ENCODE measurements at regions not wholly inside any gene's neighbourhood (a gene's known extent, or its start where the extent isn't known, plus 50 kb on each side); places are given as distances from the start of the nearest gene placed in this dataset.

DNA sequence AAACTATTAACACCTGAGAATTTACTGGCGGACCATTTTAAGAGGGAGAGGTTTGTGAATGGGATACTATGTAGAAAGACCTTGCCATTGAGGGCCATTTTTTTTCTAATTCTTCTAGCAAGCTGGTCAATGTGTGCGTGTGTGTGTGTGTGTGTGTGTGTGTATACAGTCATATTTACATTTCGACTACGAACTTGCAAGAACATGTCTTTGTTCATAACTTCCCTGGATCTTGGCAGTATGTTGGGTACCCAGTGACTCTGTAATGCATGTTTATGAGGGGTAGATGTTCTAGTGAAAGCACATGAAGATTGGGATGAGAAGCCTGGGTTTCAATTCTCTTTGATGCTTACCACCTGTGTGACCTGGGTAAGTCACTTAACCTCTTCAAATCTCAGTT, 133.6 kb downstream of the UBE2E3 start:
- DNase-seq (ENCODE audit: low read depth), result no peak
- Histone ChIP-seq H3K4me3 (ENCODE audit: low read length) (no peak overlapping the region), H3K9me3 (ENCODE audit: control insufficient read depth, low read length) (no peaks in the 10 kb centered on the region), H3K9ac (ENCODE audit: low read length) (no peak overlapping the region), H3K27me3 (replicated peaks; ENCODE audit: control insufficient read depth, insufficient read depth, low read length) (no peaks in the 10 kb centered on the region), H3K36me3 (ENCODE audit: control insufficient read depth, insufficient read depth, low read length, severe bottlenecking) (no peaks in the 10 kb centered on the region), H3K4me1 (ENCODE audit: control insufficient read depth, insufficient read depth, low read length) (peaks cover 12% of the 10 kb centered on the region)

DNA sequence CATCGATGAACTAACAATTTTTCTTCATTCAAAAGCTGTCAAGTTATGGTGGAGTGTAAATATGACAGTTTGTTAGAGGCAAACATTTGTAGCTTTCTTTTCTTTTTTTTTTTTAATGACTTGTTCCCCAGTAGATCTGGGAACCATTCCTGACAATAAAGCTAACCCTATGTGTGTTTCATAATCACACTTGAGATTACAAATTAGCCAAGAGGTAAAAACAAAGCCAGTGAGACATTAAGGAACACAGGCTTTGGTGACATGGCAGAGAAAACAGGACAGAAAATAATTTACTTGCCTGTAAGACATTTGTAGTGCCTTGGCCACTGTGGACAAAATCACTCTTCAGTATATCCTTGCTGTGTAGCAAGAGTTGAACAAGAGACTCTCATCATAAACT, 135.9 kb downstream of the UBE2E3 start:
- Histone ChIP-seq H3K4me3 (ENCODE audit: low read length) (no peak overlapping the region), H3K36me3 (ENCODE audit: control insufficient read depth, insufficient read depth, low read length, severe bottlenecking) (no peaks in the 10 kb centered on the region), H3K9me3 (ENCODE audit: control insufficient read depth, low read length) (no peaks in the 10 kb centered on the region), H3K27me3 (replicated peaks; ENCODE audit: control insufficient read depth, insufficient read depth, low read length) (no peaks in the 10 kb centered on the region), H3K4me1 (ENCODE audit: control insufficient read depth, insufficient read depth, low read length) (peaks cover 12% of the 10 kb centered on the region), H3K9ac (ENCODE audit: low read length) (no peak overlapping the region)
- DNase-seq (ENCODE audit: low read depth), result no peak

DNA sequence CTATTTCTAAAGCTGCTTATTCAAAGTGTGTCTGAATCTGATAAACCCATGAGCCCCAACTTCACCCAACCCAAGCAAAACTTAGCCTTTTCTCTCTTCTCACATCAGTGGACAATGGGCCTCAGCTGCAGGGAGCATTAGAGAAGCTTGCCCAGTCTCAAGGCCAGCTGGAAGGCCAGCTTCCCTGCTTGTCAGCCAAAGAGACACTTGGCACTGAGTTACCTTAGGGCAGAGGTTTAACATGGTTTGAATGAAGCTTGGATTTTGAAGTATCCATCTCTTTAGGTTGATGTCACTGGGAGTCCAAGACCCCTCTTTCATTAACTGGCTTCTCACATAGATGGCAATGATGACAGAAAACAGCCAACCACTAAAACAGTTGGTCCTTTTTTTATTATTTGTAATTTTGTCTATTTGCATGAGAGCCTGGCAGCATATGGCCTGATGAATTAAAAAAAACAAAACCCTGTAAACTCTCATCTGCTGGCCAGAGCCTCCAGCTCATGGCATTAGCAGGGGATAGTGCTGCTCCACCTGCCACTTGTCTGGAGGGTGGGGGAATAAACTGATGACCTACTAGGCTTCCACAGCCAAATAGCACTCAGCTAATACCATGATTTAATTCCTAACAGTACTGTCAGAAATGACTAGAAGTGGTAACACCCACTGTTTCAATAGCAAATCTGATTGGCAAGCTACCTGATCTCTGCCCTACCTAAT, 137.0 kb downstream of the UBE2E3 start:
- Histone ChIP-seq H3K4me1 (ENCODE audit: control insufficient read depth, insufficient read depth, low read length) (peaks cover 12% of the 10 kb centered on the region), H3K9ac (ENCODE audit: low read length) (no peak overlapping the region), H3K27me3 (replicated peaks; ENCODE audit: control insufficient read depth, insufficient read depth, low read length) (no peaks in the 10 kb centered on the region), H3K4me3 (ENCODE audit: low read length) (no peak overlapping the region), H3K9me3 (ENCODE audit: control insufficient read depth, low read length) (no peaks in the 10 kb centered on the region), H3K36me3 (ENCODE audit: control insufficient read depth, insufficient read depth, low read length, severe bottlenecking) (no peaks in the 10 kb centered on the region)
- DNase-seq (ENCODE audit: low read depth), result no peak

DNA sequence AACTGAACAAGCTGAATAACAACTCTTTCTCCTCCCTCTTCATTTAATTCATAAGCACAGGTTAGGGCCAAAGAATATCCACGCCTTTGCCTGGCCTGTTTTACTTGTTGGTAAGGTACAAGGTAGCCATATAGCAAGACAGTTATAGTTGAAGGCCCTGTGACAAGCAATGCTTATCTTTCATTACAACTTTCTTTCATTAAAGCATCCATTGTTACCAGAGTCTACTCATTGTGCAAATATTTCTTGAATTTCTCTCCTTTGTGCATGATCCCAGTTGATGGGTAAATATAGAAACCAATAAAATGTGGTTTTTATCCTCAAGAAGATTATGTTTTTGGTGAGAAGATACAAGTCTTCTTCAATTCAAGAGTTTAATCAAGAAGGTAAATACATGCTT, 140.2 kb downstream of the UBE2E3 start:
- Histone ChIP-seq H3K36me3 (ENCODE audit: control insufficient read depth, insufficient read depth, low read length, severe bottlenecking) (no peaks in the 10 kb centered on the region), H3K4me3 (ENCODE audit: low read length) (no peak overlapping the region), H3K9ac (ENCODE audit: low read length) (no peak overlapping the region), H3K27me3 (replicated peaks; ENCODE audit: control insufficient read depth, insufficient read depth, low read length) (no peaks in the 10 kb centered on the region), H3K4me1 (ENCODE audit: control insufficient read depth, insufficient read depth, low read length) (peaks cover 12% of the 10 kb centered on the region), H3K9me3 (ENCODE audit: control insufficient read depth, low read length) (no peaks in the 10 kb centered on the region)
- no peak for DNase-seq (ENCODE audit: low read depth)

DNA sequence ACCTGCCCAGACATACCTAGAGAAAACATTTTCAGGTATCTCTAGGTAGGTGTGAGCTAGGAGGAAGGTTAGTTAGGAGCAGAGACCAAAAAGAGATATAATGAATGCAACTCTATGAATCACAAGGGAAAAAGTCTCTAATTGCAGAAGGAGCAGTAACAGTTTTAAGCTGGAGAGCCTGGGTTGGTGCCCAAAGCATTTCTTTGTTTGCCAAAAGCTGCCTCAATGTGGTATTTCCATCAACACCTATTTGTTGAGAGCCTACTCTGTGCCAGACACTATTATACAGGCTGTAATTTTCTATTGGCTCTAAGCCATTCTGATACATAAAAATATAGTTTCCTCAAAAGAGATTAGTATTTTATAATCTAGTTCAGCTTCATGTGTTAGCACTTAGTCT, 141.6 kb downstream of the UBE2E3 start:
- peaks cover 1% of the 10 kb centered on the region for H3K4me1 ChIP-seq (ENCODE audit: control insufficient read depth, insufficient read depth, low read length)
- no peaks in the 10 kb centered on the region for H3K9me3 ChIP-seq (ENCODE audit: control insufficient read depth, low read length)
- H3K27me3 ChIP-seq (replicated peaks; ENCODE audit: control insufficient read depth, insufficient read depth, low read length), result no peaks in the 10 kb centered on the region
- no peak for DNase-seq (ENCODE audit: low read depth)
- H3K36me3 ChIP-seq (ENCODE audit: control insufficient read depth, insufficient read depth, low read length, severe bottlenecking), result no peaks in the 10 kb centered on the region
- no peak overlapping the region for H3K4me3 ChIP-seq (ENCODE audit: low read length)
- H3K9ac ChIP-seq (ENCODE audit: low read length), result no peak overlapping the region

DNA sequence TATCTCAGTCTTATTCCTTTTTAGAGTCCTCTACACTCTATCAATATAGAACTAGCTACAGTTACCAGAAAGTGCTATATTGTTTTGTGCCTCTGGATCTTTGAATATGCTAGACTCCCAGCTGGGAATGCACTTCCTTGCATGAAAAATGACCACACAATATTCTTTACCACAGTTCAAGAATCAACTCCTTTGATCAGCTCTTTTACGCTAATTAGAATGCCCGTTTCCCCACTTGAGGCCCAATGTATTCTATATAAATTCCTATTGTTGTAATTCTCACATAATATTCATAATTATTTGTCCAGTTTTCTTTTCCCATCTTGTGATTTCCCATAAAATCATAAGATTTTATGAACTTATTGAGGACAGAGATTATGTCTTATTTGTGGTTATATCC, 142.2 kb downstream of the UBE2E3 start:
- no peaks in the 10 kb centered on the region for H3K4me1 ChIP-seq (ENCODE audit: control insufficient read depth, insufficient read depth, low read length)
- no peak for DNase-seq (ENCODE audit: low read depth)
- H3K9ac ChIP-seq (ENCODE audit: low read length), result no peak overlapping the region
- no peaks in the 10 kb centered on the region for H3K9me3 ChIP-seq (ENCODE audit: control insufficient read depth, low read length)
- H3K4me3 ChIP-seq (ENCODE audit: low read length), result no peak overlapping the region
- H3K36me3 ChIP-seq (ENCODE audit: control insufficient read depth, insufficient read depth, low read length, severe bottlenecking), result no peaks in the 10 kb centered on the region
- no peaks in the 10 kb centered on the region for H3K27me3 ChIP-seq (replicated peaks; ENCODE audit: control insufficient read depth, insufficient read depth, low read length)

DNA sequence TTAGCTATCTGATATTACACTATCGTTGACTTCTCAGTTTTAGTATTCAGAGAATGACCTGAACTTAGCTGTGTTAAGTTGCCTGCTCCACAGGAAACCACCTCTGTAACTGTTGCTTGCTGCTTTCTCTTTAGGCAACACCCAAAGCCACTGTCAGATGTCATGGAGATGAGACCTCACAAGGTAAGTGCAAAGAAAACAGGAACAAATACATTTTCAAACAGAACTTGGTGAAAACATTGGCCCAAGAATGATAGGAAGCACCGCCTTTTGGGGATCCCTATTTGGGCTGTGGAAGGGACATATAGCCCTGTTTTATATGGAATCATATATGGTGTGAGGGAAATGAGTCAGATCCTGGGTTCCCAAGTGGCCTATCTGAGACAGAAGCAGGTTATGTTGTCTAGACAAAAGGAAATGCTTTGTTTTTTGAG, 143.4 kb downstream of the UBE2E3 start:
- DNase-seq (ENCODE audit: low read depth), result no peak
- Histone ChIP-seq H3K36me3 (ENCODE audit: control insufficient read depth, insufficient read depth, low read length, severe bottlenecking) (no peaks in the 10 kb centered on the region), H3K4me3 (ENCODE audit: low read length) (no peak overlapping the region), H3K27me3 (replicated peaks; ENCODE audit: control insufficient read depth, insufficient read depth, low read length) (no peaks in the 10 kb centered on the region), H3K9ac (ENCODE audit: low read length) (no peak overlapping the region), H3K4me1 (ENCODE audit: control insufficient read depth, insufficient read depth, low read length) (no peaks in the 10 kb centered on the region), H3K9me3 (ENCODE audit: control insufficient read depth, low read length) (no peaks in the 10 kb centered on the region)

DNA sequence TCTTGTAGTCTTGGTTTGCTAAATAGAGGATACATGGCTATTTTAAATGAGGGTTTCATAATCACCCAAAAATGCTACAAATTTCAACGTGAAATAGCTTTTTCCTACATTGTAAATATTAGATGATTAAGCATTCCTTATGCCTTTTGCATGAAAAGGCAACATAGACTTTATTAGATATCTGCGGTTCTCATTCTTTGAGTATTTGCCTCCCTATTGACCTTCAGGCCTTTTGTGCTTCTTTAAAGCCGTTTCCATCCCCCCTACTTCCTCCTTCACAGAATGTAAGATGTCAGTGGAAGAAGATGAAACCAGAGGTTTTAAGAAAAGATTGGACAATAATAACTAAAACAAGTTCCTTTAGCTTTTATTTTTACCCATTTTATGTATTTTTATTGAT, 144.1 kb downstream of the UBE2E3 start:
- Histone ChIP-seq H3K4me3 (ENCODE audit: low read length) (no peak overlapping the region), H3K4me1 (ENCODE audit: control insufficient read depth, insufficient read depth, low read length) (no peaks in the 10 kb centered on the region), H3K9ac (ENCODE audit: low read length) (no peak overlapping the region), H3K36me3 (ENCODE audit: control insufficient read depth, insufficient read depth, low read length, severe bottlenecking) (no peaks in the 10 kb centered on the region), H3K27me3 (replicated peaks; ENCODE audit: control insufficient read depth, insufficient read depth, low read length) (no peaks in the 10 kb centered on the region), H3K9me3 (ENCODE audit: control insufficient read depth, low read length) (no peaks in the 10 kb centered on the region)
- DNase-seq (ENCODE audit: low read depth), result no peak

DNA sequence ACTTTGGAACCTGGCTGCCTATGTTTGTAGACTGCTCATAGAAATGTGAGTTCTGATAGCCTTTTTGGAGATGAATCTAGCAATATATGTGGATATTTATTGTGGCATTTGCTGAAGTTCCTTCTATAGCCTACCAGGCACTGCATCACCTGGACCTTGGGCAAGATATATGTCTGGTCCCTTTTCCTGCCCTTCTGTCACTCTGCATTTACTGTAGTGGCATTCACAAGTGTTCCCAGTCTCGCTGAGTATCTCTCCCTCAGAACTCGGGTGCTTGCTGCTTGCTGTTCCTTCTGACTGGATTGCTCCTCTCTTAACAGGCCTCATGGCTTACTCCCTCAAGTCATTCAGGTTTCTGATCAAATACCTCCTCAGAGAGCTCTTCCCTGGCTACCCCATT, 145.0 kb downstream of the UBE2E3 start:
- no peaks in the 10 kb centered on the region for H3K36me3 ChIP-seq (ENCODE audit: control insufficient read depth, insufficient read depth, low read length, severe bottlenecking)
- no peaks in the 10 kb centered on the region for H3K9me3 ChIP-seq (ENCODE audit: control insufficient read depth, low read length)
- H3K9ac ChIP-seq (ENCODE audit: low read length), result no peak overlapping the region
- DNase-seq (ENCODE audit: low read depth), result no peak
- H3K27me3 ChIP-seq (replicated peaks; ENCODE audit: control insufficient read depth, insufficient read depth, low read length), result no peaks in the 10 kb centered on the region
- no peak overlapping the region for H3K4me3 ChIP-seq (ENCODE audit: low read length)
- H3K4me1 ChIP-seq (ENCODE audit: control insufficient read depth, insufficient read depth, low read length), result no peaks in the 10 kb centered on the region

DNA sequence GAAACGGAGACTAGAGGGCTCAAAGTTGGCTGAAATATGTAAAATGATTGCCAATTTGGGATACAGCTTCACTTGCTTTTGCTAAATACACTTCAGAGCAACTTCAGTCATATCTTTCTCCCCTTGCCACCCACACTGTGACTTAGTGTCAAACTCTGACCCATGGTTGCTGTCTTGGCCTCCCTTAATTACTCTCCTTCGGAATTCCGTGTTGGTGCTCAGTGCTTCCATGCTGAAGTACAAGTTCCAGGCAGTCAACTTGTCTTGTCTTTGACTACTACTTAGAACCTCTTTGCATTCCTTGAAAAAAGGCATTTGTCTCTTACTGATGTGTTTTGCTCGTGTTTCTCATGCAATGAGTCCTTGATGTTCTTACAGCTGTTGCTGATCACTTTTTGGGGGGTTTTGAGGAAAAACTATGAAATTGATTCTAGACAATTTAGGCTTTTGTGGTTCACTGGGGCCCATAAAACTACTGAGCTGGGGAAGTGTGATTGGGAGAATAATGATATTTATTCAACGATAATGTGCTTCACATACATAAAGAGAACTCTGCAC, 146.0 kb downstream of the UBE2E3 start:
- Histone ChIP-seq H3K27me3 (replicated peaks; ENCODE audit: control insufficient read depth, insufficient read depth, low read length) (no peaks in the 10 kb centered on the region), H3K9ac (ENCODE audit: low read length) (no peak overlapping the region), H3K4me1 (ENCODE audit: control insufficient read depth, insufficient read depth, low read length) (no peaks in the 10 kb centered on the region), H3K9me3 (ENCODE audit: control insufficient read depth, low read length) (no peaks in the 10 kb centered on the region), H3K36me3 (ENCODE audit: control insufficient read depth, insufficient read depth, low read length, severe bottlenecking) (no peaks in the 10 kb centered on the region), H3K4me3 (ENCODE audit: low read length) (no peak overlapping the region)
- no peak for DNase-seq (ENCODE audit: low read depth)

DNA sequence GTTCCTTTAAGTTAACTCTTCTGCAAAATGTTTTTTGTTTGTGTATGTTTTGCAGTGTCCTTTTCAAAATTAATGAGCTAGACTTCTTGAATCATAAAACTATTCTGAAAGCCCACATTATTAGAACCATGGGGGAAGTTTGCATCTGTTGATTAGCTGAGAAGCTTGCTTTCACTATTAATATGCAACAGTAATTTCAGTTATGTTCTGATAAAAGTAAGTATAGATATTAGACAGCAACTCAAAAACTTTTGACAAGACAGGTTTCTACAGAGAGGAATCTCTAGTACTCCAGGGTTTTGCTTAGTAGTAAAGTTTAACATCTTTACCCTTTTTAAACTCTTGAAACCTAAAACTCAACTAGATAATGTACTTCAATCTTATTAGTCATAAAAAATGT, 147.8 kb downstream of the UBE2E3 start:
- no peaks in the 10 kb centered on the region for H3K27me3 ChIP-seq (replicated peaks; ENCODE audit: control insufficient read depth, insufficient read depth, low read length)
- no peaks in the 10 kb centered on the region for H3K4me1 ChIP-seq (ENCODE audit: control insufficient read depth, insufficient read depth, low read length)
- H3K4me3 ChIP-seq (ENCODE audit: low read length), result no peak overlapping the region
- H3K36me3 ChIP-seq (ENCODE audit: control insufficient read depth, insufficient read depth, low read length, severe bottlenecking), result no peaks in the 10 kb centered on the region
- H3K9ac ChIP-seq (ENCODE audit: low read length), result no peak overlapping the region
- DNase-seq (ENCODE audit: low read depth), result no peak
- no peaks in the 10 kb centered on the region for H3K9me3 ChIP-seq (ENCODE audit: control insufficient read depth, low read length)

All from adipocyte (in vitro differentiated cells).